ENCODE measurements at regions not wholly inside any gene's neighbourhood (a gene's known extent, or its start where the extent isn't known, plus 50 kb on each side); places are given as distances from the start of the nearest gene placed in this dataset.

DNA sequence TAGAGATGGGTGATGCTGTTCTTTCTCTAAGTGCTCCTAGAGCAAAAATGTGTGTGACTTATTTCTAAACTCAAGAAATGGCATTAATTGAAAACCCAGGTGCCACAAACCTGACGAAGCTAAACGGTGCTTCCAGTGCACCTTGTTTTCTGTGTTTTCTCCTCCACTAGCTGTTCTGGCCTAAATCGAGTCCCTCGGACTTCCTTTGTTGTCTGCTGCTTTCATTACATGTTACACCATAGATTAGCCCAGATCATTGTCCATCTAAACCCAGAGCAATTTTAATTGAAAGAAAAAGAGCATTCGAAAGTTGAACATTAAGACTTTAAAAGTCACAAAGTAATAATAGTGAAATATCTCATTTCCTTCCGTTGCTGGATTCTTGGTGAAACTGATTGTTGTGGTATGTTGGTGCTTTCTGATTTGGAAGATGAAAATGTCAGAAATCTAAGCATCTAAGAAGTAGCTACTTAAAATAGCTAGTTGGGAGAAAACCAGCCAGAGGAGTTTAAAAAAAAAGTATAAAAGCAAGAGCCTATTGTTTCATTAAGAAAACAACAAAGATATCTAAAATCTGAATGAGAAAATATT, 219.6 kb upstream of the G2E3 start:
- no peak for TF ChIP-seq POLR2AphosphoS5 (IDR thresholded peaks at IDR 0.05)
- TF ChIP-seq, protein P1, sequence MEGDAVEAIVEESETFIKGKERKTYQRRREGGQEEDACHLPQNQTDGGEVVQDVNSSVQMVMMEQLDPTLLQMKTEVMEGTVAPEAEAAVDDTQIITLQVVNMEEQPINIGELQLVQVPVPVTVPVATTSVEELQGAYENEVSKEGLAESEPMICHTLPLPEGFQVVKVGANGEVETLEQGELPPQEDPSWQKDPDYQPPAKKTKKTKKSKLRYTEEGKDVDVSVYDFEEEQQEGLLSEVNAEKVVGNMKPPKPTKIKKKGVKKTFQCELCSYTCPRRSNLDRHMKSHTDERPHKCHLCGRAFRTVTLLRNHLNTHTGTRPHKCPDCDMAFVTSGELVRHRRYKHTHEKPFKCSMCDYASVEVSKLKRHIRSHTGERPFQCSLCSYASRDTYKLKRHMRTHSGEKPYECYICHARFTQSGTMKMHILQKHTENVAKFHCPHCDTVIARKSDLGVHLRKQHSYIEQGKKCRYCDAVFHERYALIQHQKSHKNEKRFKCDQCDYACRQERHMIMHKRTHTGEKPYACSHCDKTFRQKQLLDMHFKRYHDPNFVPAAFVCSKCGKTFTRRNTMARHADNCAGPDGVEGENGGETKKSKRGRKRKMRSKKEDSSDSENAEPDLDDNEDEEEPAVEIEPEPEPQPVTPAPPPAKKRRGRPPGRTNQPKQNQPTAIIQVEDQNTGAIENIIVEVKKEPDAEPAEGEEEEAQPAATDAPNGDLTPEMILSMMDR (IDR thresholded peaks at IDR 0.05), result no peak
- TF ChIP-seq POLR2A (IDR thresholded peaks at IDR 0.05), result no peak
- TF ChIP-seq EP300 (IDR thresholded peaks at IDR 0.05), result no peak

Data from stomach (tissue), 4 donors.